GM23338 (cell line): ENCODE measurements at regions not wholly inside any gene's neighbourhood (a gene's known extent, or its start where the extent isn't known, plus 50 kb on each side); places are given as distances from the start of the nearest gene placed in this dataset.

Experiments
- CTCF ChIP-seq, 2 experiments: fragments of 200-600 bp in 1 of 2; sonication (generic) in 1 of 2; conservative IDR thresholded peaks; 2 replicates each; pipeline versions ENCODE4 v1.5.1 to v1.6.1; 2016 to 2017; ENCODE audit warnings: antibody characterized with exemption in 2 of 2, low read depth in 2 of 2, mild to moderate bottlenecking in 2 of 2, moderate library complexity in 1 of 2
- ETS1 ChIP-seq: IDR thresholded peaks from 2 replicates; pipeline ENCODE4 v1.6.1; 2016; ENCODE audit warnings: antibody characterized with exemption
- JUNB ChIP-seq: IDR thresholded peaks from one replicate; pipeline ENCODE4 v1.6.1; 2016; ENCODE audit warnings: antibody characterized with exemption; ENCODE audit not compliant: unreplicated experiment
- NANOG ChIP-seq: IDR thresholded peaks from 2 replicates; pipeline ENCODE4 v1.6.1; 2016; ENCODE audit warnings: antibody characterized with exemption, borderline replicate concordance
- POLR2AphosphoS5 ChIP-seq: IDR thresholded peaks from 2 replicates; pipeline ENCODE4 v1.6.1; 2016; ENCODE audit warnings: antibody characterized with exemption, low read depth
- REST ChIP-seq: IDR thresholded peaks from one replicate; pipeline ENCODE4 v1.6.1; 2018; ENCODE audit warnings: antibody characterized with exemption; ENCODE audit not compliant: unreplicated experiment
- ZNF331 ChIP-seq: fragments of 250-450 bp; sonication (Bioruptor Pico); IDR thresholded peaks from 2 replicates; pipeline ENCODE4 v1.5.0; 2020; ENCODE audit warnings: low read depth, mild to moderate bottlenecking, moderate library complexity
- ZNF462 ChIP-seq: fragments of 250-450 bp; sonication (Bioruptor Pico); IDR thresholded peaks from 2 replicates; pipeline ENCODE4 v1.5.0; 2020; ENCODE audit warnings: mild to moderate bottlenecking, moderate library complexity

- TF ChIP-seq ZNF462 = no peak
- no peak for TF ChIP-seq REST
- no peak for TF ChIP-seq ETS1
- no peak for TF ChIP-seq POLR2AphosphoS5
- TF ChIP-seq CTCF (conservative IDR thresholded peaks at IDR 0.05; ENCODE audit: low read depth in 2 of 2) = 0 out of 4 replicates have a peak, but pooled peaks of 1 of the 2 experiments have one; percentile 16
- TF ChIP-seq ZNF331 (CRISPR knock-in tag) = no peak
- no peak for TF ChIP-seq JUNB
- TF ChIP-seq NANOG = no peak
Observed at GRCh38 chr6:1479095-1479494, 89.7 kb downstream of the FOXF2 start (continued).
